HG02678 (cell line): ENCODE measurements at regions not wholly inside any gene's neighbourhood (a gene's known extent, or its start where the extent isn't known, plus 50 kb on each side); places are given as distances from the start of the nearest gene placed in this dataset.

Source experiments
- ATAC-seq: cut with Tn5 transposase; IDR thresholded peaks from one replicate; pipeline ENCODE4 v1.9.1; 2021; ENCODE audit warnings: mild to moderate bottlenecking, moderate library complexity; ENCODE audit not compliant: unreplicated experiment

DNA sequence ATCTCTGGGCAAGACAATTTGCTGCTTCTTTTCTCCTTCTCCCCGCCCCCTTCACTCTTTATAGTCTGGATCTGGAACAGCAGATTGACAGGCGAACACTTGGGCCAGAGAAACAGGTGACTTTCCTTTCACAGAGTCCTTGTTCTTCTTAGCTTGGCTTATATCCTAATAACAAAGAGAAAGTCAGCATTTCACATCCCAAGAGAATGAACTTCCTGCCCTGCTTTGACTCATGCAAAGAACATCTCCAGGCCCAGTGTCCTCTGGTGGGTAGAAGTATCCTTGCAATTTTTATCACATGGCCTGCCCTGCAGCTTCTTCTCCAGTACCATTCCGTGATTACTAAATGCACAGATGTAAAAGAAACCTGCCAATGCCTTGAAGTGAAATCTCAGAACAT lies 764.4 kb downstream of the ADGRL2 start:
- no peak for ATAC-seq

DNA sequence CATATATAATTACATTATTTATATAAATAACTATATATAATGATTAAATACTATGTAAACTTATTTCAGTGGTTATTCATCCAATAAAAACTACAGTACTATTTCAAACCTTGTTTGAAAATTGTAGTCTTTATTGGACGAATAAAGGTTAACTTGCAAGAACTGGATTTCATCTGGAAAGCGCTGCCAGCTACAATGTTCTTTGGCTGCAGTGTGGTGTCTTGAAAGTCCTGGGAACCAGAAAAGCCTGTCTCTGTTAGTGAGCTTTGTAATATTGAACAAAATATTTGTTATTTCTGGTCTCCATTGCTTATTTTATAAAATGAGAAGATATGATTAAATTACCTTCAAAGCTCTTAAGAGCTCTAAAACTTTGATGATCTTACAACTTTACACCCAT lies 763.6 kb downstream of the ADGRL2 start:
- ATAC-seq = no peak

DNA sequence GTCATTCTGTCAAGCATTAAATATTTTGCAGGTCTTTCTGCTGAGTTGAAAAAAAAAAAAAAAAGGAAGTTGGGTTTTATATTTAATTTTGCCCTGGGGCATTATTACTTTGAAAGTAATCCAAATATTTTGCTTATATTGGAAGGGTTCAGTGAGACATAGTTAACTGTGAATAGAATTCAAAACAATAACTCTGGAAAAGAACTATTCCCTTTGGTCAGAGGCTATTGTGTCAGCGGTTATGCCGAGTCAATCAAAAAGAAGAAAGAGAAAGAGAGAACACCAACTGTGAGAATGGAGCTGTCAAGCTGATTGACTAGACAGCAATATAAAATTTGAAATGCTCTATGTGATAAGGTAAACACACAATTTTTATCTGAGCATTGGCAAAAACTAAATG lies 761.7 kb downstream of the ADGRL2 start:
- no peak for ATAC-seq

DNA sequence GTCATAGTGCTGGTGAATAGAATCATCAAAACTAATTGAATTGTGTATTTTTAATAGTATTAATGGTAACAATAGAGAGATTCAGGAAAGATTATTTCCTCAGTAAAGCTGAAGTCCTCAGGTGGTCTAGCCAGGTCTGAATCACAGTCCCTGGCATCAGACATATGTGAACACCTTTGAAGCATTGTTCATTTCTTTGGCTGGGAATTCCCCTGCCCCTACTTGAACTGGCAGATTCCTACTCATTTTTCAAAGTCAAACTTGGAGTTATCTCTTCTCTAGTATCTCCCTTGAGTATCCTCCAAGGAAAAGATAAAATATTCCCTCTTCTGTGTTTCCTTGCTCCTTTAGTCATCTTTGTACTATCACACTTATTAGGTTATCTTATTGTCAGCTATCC lies 759.8 kb downstream of the ADGRL2 start:
- ATAC-seq = no peak

DNA sequence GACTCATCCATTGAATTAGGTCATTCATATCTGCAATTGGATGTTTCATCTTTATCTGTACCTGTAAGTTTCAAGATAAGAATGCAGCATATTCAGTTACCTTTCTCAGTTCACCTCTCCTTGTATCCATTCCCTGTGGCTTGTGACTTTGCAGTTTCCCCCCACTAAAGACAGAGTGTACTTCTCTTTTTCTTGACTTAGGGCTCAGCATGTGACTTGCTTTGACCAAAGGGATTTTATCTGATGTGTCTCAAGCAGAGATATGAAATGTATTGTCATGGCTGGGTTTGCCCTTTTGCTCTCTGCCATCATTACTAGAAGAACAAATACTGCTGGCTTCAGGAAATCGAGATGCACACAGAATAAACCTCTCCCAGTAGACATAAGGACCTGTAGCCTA lies 754.8 kb downstream of the ADGRL2 start:
- ATAC-seq = no peak

DNA sequence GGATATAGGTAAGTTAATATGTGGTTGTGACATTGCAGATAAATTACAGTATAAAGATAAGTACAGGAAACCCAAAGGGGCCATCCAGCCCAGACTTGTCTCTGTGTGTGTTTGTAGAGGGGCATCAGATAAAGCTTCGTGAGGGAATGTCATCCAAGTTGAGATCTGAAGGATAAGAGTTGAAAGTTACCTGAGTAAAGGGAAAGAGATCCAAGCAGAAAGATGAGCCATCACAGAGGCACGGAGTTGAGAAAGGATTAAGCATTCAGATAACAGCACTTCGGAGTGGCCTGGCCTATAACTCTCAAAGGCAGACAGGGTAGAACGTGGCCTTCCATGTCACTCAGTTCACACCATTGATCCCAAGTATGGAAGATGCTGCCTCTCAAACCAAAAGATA lies 749.1 kb downstream of the ADGRL2 start:
- no peak for ATAC-seq

DNA sequence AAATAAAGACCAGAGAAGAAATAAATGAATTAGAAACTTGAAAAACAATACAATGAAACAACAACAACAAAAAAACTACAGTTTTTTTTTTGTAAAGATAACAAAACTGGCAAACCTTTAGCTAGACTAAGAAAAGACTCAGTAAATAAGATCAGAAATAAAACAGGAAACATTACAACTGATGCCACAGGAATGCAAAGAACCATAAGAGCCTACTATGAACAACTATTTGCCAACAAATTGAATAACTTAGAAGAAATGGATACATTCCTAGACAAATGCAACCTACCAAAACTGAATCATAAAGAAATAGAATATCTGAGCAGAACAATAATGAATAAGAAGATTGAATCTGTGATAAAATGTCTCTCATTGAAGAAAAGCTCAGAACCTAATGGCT lies 742.0 kb downstream of the ADGRL2 start:
- no peak for ATAC-seq

DNA sequence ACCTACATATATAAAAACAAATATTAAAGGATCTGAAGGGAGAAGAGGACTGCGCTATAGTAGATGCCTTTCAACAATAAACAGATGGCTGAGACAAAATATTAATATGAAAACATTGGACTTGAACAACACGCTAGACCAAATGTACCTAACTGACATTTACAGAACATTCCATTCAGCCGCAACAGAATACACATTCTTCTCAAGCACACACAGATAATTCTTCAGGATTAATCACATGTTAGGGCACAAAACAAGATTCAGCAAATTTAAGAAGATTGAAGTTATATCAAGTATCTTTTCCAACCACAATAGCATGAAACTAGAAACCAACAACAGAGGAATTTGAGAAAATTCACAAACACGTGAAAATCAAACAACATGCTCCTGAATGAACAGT lies 741.4 kb downstream of the ADGRL2 start:
- ATAC-seq = no peak

DNA sequence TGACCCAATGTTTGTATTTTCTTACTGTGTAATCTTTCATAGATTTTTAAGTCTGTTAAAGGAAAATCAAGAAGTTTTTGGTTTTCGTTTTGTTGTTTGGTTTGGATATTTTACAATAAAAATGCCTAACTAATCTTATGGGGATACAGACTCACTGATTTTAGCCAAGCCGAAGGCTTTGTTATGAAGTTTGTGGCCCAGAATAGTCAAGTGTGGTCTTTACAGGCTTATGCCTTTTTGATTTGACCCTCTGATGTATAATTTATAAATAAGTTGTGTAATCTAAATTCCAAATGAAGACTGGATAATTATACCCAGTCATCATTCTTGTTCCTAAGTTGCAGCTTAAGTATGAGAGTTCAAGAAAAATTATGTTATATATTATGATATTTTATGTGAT lies 739.3 kb downstream of the ADGRL2 start:
- no peak for ATAC-seq

DNA sequence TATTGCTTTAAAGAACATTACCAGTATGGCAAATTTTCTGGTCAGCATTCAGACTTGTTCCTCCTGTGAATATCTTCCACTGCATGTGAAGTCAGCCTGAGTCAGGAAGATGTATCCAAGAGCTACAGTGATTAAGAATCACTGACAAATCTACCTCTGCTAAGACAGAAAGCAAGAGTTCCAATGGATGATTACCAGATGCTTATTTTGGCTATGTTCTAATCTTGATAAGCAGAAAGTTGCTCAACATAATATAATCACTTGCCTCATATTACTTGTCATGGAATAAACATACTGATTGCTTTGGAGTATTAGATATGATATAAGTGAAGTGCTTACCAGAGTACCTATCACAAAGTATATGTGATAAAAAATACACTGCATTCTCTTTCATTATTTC lies 738.1 kb downstream of the ADGRL2 start:
- ATAC-seq = no peak

DNA sequence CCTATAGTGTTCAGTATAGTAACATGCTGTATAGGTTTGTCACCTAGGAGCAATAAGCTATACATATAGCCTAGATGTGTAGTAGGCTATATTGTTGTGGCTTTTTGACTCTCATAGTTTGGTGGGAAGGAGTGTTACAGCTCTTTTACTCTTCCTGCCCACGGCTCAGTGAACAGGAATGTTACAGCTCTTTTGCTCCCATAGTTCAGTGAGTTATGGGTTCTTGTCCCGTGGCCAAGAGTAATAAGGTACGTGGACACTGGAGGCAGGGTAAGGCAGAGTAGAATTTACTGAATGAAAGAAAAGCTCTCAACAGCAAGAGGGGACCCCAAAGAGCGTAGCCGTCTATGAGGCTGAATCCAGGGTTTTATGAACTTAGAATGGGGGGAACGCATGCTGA lies 734.3 kb downstream of the ADGRL2 start:
- ATAC-seq = no peak

DNA sequence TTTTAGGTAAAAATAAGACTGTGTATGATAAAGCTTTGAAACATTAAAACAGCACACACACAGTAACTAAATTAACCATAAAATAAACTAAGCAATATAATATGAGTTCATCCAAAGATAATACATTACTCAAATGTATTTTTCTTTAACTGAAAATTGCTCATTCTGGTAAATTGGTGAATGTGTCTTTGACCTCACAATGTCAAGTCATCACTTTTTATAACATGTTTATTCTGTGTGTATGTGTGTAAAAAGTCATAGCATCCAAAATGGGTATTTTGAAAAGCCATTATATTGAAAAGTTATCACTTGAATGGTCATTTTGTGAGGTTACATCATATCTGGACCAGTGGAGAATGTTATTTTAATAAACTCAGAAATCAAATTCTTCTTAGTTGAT lies 724.6 kb downstream of the ADGRL2 start:
- ATAC-seq = no peak

DNA sequence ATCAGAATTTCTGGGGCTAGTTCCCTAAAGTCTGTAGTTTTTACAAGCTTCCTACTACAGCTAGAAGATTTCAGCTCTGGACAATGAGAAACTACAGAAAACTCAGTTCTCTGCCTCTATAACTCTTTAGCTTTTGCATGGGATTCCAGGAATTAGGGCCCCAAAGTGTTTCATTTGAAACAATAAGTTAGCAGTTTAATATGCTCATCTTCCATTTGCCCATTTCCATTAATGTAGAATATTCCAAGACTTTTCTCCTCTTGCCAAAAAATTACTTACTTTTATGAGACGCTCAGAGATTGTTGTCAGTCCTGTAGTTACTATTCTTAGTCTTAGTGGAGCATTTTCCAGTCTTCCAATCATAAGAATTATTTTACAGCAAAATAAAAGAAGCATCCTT lies 719.9 kb downstream of the ADGRL2 start:
- ATAC-seq = no peak

DNA sequence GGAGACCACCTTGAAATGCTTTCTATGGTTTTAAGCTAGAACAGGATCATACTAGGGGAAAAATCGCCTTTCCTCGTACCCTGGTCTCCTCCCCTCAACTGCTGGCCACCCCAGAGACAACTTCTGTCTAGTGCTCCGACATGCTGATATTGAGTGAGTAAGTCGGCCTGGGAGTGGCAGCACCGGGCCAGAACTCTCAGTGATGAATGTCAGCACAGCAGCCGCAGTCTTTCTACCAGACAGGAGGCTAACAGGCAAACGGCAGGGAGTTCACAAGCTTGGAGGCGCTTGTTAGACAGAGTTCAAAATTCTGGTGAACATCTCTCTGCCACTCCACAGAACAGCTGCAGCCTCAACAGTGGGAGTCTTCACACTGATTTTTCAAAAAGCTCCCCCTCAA lies 716.9 kb downstream of the ADGRL2 start:
- ATAC-seq = no peak

DNA sequence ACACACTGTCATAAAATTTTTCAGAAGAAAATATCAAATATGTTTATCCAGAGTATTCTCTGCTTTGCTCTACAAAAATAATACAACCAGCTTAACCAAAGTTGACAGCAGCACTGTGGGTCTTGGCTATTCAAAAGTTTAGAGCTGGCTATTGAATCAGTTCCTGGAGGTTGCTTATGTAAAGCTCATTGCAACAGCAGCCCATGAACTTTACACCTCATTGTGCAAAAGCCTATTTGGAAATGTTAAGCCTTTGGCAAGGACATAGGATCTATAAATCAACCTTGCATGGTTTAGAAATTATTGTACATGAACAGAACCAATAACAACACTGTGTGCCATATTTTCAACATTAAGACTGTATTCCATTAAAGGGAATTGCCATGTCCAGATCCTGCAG lies 714.9 kb downstream of the ADGRL2 start:
- ATAC-seq = no peak

DNA sequence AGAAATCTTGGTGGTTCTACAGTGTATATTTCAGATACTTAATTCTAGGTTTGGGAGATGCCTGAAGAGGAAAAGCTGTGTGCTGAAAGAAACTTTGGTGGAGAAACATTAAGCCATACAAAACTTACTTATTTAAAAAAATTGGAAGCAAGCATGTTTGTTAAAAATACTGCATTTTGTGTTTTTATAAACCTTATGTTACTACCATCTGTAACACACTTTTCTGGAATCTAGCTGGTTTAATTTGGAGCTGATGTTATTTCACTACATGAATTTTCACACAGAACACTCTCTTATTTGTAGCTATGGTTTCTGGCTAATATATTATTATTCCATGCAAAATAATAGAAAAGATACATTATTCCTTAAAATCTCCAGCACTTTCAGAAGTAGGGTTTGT lies 710.7 kb downstream of the ADGRL2 start:
- ATAC-seq = no peak

DNA sequence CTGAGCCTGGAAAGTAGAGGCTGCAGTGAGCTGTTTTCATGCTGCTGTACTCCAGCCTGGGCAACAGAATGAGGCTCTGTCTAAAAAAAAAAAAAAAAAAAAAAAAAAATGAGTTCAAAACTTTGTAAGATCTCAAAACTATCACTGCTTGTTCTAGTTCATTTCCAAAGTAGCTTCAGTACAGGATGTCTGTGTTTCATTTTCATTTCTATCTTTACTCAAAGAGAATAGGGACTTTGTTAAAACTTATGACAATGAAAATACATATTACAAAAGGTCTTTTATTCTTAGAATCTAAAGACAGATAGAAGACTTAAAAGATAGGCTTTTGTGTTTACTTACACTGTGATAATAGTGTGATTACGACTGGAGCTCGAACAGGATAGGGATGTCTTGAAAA lies 709.7 kb downstream of the ADGRL2 start:
- ATAC-seq = no peak

DNA sequence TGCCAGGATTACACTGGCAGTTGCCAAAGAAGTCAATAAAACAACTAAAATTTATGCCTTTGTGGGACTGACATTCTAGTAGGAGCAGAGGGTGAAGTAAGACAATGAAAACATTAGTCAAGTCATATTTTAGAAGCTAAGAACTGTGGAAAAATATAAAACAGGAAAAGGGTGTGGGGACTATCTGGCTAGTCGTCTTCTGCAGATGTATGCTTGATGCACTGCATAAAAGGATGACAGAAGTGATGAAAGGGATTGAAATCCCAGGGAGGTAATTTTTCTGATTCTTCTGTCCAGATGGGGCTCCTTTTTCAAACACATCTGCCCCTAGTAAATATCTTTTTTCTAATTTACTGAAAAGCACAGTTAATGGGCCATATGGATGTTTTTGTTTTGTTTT lies 706.3 kb downstream of the ADGRL2 start:
- no peak for ATAC-seq

DNA sequence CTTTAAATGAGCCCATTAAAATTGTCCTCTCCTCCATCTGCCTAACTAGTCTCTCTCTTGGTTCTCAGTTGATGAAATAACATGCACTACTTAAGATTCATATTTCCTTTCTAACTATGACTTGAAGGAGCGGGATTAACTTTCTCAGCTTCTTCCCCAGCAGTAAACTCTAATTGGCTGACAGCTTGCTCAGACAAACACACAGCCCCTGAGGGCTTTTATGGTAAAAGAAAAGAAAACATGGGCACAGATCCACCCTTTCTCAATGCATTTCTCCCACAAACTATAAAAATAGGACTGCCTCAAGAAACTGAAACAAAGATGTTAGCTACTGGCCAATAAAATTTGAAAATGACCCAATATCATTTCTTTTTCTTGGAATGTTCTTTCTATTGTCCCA lies 703.1 kb downstream of the ADGRL2 start:
- ATAC-seq = no peak

DNA sequence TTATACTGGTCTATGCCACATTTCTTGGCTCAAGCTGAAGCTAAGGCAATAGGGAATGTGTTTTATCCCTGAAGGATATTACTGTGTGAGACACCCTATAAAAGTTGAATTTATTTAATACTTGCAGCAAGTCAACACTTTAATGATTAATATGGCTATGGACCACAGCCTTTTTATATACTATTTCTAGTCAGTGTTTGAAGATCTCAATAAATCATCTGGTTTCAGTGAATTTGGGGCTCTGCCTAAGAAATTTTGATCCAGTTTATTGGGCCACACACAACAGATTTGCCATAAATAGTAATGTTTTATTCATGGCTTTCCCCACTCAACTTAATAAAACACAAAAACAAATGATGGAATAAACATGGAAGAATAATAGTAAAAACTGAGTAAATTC lies 698.3 kb downstream of the ADGRL2 start:
- no peak for ATAC-seq

DNA sequence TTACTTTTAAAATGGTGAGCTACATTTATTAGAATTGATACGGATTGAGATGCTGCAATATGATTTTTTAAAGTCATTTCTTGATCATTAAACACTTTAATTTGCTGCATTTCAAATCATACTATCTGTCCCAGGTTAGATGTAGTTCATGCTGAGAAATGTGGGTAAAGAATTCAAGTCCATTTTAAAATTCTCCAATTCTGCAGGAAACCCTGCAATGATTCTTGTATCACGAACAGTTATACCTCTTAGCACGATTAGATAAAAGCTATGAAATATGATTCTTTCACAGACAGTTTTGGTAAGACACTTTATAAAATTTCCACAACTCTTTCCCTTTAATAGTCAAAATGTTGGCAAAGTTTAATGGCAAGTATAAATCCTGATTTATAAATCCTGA lies 693.4 kb downstream of the ADGRL2 start:
- ATAC-seq = no peak

DNA sequence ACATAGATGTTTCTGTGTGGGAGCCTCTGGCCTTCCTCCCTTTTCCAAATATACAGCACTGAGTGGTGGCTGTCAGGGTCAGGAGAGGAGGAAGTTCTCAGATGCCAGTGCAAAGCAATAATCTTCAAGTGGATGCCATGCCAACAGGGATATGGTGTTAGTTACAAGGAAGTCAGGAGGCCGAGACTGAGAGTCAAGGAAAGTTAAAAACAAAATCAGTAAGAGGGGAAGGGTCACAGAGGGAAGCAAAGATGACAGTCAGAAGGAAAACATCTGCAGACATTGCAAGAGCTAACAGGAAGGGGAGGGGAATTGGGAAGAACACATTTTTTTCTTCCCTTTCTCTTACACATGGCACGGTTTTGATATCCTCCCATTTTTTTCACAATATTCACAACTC lies 691.4 kb downstream of the ADGRL2 start:
- no peak for ATAC-seq

DNA sequence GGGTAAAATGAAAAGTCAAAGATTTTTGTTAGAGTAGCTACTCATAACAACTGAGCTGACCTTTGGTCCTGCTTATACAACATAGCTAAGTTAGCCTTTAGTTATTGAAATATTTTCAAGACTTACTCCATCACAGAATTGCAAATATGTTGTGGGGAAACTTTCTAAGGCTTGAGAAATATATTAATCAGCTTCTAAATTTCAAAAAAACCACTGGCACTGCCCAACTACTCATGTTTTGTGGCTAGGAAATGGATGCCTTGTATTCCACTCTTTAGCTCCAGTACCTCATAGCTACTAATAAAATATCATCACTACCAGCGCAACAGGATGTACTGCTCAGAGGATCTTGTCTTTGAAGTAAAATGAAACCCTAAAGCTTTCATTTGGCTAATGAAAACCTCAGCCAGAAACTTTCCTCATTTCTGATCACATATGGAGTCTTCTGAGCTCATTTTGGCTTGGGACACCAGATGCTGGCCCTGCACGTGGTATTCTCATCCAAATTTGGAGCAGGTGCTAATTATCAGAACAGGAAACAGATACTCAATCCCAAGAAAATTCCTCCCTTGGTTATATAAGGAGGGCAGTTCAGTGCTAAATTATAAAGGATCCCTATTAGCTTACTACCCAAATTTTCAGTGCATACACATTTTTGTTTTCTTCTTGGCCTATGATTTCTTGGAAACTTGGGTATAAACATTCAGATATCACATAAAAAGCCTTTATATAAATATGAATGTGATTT lies 690.7 kb downstream of the ADGRL2 start:
- no peak for ATAC-seq
